Skeletal muscle tissue (tissue), 3 donors: ENCODE measurements at regions not wholly inside any gene's neighbourhood (a gene's known extent, or its start where the extent isn't known, plus 50 kb on each side); places are given as distances from the start of the nearest gene placed in this dataset.
"Not testable (repeated sequence)": the region's sequence is repeated elsewhere in the genome, so short reads cannot be mapped to it uniquely, and the experiment has no call there.

ENCODE experiments used
- H3K27ac ChIP-seq: one replicate; pipeline ENCODE4 v1.7.0; 2013; ENCODE audit warnings: mild to moderate bottlenecking, low read depth, low read length, inconsistent platforms
- H3K27me3 ChIP-seq, 3 donors: one replicate each; pipeline ENCODE4 v1.7.0; 2013; ENCODE audit warnings: low read length in 3 of 3; ENCODE audit not compliant: control insufficient read depth in 3 of 3, insufficient read depth in 3 of 3
- H3K36me3 ChIP-seq, 3 donors: one replicate each; pipeline ENCODE4 v1.7.0; 2013; ENCODE audit warnings: low read length in 3 of 3; ENCODE audit not compliant: control insufficient read depth in 3 of 3, insufficient read depth in 3 of 3
- H3K4me1 ChIP-seq, 3 donors: one replicate each; pipeline ENCODE4 v1.7.0; 2013; ENCODE audit warnings: low read length in 3 of 3, mild to moderate bottlenecking in 3 of 3; ENCODE audit not compliant: control insufficient read depth in 3 of 3, insufficient read depth in 3 of 3
- H3K4me3 ChIP-seq, 3 donors: one replicate each; pipeline ENCODE4 v1.7.0; 2013; ENCODE audit warnings: low read length in 3 of 3
- H3K9ac ChIP-seq, 3 donors: one replicate each; pipeline ENCODE4 v1.7.0; 2013; ENCODE audit warnings: low read length in 3 of 3, mild to moderate bottlenecking in 3 of 3, moderate library complexity in 2 of 3, low read depth in 1 of 3
- H3K9me3 ChIP-seq, 3 donors: one replicate each; pipeline ENCODE4 v1.7.0; 2013; ENCODE audit warnings: low read length in 3 of 3; ENCODE audit not compliant: control insufficient read depth in 3 of 3
- donor health status: Osteomylitis.

DNA sequence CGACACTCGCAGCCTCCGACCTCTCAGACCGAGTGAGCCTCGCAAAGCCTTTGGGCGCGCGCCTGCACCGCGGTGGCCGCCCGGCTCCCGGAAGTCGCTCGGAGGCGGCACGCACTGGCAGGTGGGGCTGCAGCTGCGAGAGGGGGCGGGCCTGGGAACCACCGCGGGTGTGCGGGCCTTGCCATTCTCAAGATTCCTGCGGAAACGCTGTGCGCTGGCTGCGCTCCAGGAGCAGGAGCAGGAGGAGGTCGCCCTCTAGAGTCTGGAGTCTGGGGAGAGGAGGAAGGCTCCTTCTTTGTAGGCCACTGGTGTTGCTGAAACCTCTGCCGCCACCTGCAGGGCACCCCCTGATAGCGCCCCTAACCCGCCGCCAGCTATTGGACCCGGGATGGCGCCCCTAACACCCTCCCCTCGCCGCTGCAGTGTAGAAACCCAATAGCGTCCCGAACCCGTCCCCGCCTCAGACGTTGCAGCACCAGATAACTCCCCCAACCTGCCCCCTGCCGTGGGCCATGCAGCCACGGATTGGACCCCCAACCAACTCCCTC is 230.6 kb downstream of the LIPI start:
- not testable (repeated sequence) for H3K27me3 ChIP-seq, H3K9me3 ChIP-seq, H3K9ac ChIP-seq, H3K4me1 ChIP-seq, H3K36me3 ChIP-seq, H3K27ac ChIP-seq, H3K4me3 ChIP-seq

GRCh38 chr21:13979608-13980007 is 231.1 kb downstream of the LIPI start:
- not testable (repeated sequence) for H3K4me1 ChIP-seq, H3K9ac ChIP-seq, H3K9me3 ChIP-seq, H3K27ac ChIP-seq, H3K36me3 ChIP-seq, H3K27me3 ChIP-seq, H3K4me3 ChIP-seq

DNA sequence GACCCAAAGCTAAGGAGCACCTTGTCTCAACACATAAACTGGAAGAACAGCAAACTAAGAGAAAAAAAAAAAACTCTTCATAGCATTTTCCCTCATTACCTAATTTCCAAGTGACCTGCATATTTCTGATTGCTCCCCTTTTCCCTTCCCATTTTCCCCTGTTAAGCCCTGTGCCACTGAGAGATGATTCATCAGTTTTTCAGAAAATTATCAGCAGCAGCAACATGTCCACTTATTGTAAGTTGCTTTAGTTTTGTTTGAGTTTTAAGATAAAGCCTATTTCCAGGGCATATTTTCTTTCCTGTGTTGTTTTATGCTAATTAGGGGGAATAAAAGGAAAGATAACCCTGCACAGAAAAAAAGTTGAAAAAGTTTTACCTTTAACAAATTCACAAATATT is 236.2 kb downstream of the LIPI start:
- not testable (repeated sequence) for H3K9ac ChIP-seq, H3K4me1 ChIP-seq, H3K9me3 ChIP-seq, H3K27ac ChIP-seq, H3K4me3 ChIP-seq, H3K27me3 ChIP-seq, H3K36me3 ChIP-seq

GRCh38 chr21:13969853-13970252 is 240.9 kb downstream of the LIPI start:
- H3K4me3 ChIP-seq, H3K27ac ChIP-seq: not testable (repeated sequence)

GRCh38 chr21:13969002-13969401 is 241.8 kb downstream of the LIPI start:
- H3K27ac ChIP-seq, H3K9ac ChIP-seq: not testable (repeated sequence)

More at GRCh38 chr21:13969853-13970252, 240.9 kb downstream of the LIPI start:
- not testable (repeated sequence) for H3K36me3 ChIP-seq, H3K9me3 ChIP-seq, H3K4me1 ChIP-seq, H3K9ac ChIP-seq, H3K27me3 ChIP-seq

DNA sequence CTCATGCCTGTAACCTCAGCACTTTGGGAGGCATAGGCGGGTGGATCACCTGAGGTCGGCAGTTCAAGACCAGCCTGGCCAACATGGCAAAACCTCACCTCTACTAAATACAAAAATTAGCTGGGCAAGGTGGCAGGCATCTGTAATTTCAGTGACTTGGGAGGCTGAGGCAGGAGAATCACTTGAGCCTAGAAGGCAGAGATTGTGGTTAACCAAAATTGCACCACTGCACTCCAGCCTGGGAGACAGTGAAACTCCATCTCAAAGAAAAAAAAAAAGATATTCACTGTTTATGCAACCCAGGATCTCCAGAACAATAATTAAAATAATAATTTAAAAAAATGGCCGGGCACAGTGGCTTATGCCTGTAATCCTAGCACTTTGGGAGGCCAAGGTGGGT is 247.5 kb downstream of the LIPI start:
- H3K27me3 ChIP-seq, H3K9ac ChIP-seq, H3K4me1 ChIP-seq, H3K27ac ChIP-seq, H3K9me3 ChIP-seq, H3K4me3 ChIP-seq, H3K36me3 ChIP-seq: not testable (repeated sequence)

More at GRCh38 chr21:13969002-13969401, 241.8 kb downstream of the LIPI start:
- not testable (repeated sequence) for H3K9me3 ChIP-seq, H3K27me3 ChIP-seq, H3K36me3 ChIP-seq, H3K4me3 ChIP-seq, H3K4me1 ChIP-seq

DNA sequence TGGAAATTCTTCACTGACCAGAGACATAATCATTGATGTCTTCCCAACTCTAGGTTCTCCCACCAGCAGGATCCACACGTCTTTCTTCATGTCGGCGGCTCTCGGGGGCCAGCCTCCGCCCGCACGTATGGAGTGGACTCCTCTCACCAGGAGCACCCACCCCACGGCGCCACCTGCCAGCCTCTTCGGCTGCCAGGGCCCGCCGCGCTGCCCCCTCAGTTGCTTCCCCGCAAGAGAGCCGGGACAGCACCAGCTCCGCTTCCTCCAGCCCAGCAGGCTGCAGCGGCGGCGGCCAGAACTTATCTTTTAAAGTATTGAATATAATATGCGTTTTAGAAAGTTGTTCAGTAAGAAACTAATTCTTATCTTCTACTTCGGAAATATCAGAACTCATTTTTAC is 273.5 kb downstream of the LIPI start:
- no peak overlapping the region for H3K27ac ChIP-seq
- H3K4me1 ChIP-seq: no peaks in the 10 kb centered on the region
- H3K36me3 ChIP-seq: no peaks in the 10 kb centered on the region
- H3K9me3 ChIP-seq: no peaks in the 10 kb centered on the region
- no peak overlapping the region for H3K4me3 ChIP-seq
- H3K9ac ChIP-seq: no peak overlapping the region
- H3K27me3 ChIP-seq: no peaks in the 10 kb centered on the region

GRCh38 chr21:13936033-13936937 is 274.5 kb downstream of the LIPI start:
- not testable (repeated sequence) for H3K9ac ChIP-seq, H3K9me3 ChIP-seq, H3K36me3 ChIP-seq, H3K4me1 ChIP-seq, H3K4me3 ChIP-seq, H3K27me3 ChIP-seq, H3K27ac ChIP-seq

DNA sequence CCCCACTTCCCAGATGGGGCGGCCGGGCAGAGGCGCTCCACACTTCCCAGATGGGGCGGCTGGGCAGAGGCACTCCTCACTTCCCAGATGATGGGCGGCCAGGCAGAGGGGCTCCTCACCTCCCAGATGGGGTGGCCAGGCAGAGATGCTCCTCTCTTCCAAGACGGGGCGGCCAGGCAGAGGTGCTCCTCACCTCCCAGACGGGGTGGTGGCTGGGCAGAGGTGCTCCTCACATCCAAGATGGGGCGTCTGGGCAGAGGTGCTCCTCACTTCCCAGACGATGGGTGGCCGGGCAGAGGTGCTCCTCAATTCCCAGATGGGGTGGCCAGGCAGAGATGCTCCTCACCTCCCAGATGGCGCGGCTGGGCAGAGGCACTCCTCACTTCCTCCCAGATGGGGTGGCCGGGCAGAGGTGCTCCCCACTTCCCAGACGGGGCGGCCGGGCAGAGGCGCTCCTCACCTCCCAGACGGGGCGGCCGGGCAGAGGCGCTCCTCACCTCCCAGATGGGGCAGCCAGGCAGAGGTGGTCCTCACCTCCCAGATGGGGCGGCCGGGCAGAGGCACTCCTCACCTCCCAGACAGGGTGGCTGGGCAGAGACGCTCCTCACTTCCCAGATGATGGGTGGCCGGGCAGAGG is 275.2 kb downstream of the LIPI start:
- not testable (repeated sequence) for H3K27ac ChIP-seq, H3K4me3 ChIP-seq

GRCh38 chr21:13934887-13935342 is 275.8 kb downstream of the LIPI start:
- H3K9ac ChIP-seq, H3K27ac ChIP-seq, H3K4me1 ChIP-seq, H3K9me3 ChIP-seq, H3K4me3 ChIP-seq, H3K36me3 ChIP-seq, H3K27me3 ChIP-seq: not testable (repeated sequence)

More for the DNA sequence above, 275.2 kb downstream of the LIPI start:
- H3K27me3 ChIP-seq, H3K9ac ChIP-seq, H3K36me3 ChIP-seq, H3K4me1 ChIP-seq, H3K9me3 ChIP-seq: not testable (repeated sequence)
